ENCODE measurements at regions not wholly inside any gene's neighbourhood (a gene's known extent, or its start where the extent isn't known, plus 50 kb on each side); places are given as distances from the start of the nearest gene placed in this dataset.

DNA sequence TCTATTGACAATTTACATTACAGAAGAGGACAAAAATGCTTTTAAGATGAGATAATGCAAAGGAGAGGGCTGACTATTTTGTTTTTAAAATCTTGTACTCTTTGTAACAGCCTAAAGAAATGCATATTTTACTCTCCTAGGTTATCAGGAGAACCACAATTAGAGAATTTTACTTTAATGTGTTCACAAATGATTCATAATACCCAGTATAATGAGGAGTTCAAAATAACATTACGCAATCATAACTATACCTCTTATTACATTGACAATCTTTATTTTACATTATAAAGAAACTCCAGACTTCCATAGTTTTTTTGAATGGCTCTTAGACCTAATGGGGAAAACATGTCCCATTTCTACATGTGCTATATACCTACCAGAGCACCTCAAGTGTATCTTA, 1089.7 kb downstream of the PCDH17 start:
- no peaks in the 10 kb centered on the region for H3K4me1 ChIP-seq (ENCODE audit: control insufficient read depth, insufficient read depth, low read length)
- no peak overlapping the region for H3K27ac ChIP-seq (ENCODE audit: extremely low read depth, low read depth, low read length)
- H3K9me3 ChIP-seq (ENCODE audit: control insufficient read depth, insufficient read depth, low read depth, low read length), result no peaks in the 10 kb centered on the region
- TF ChIP-seq, protein P1, sequence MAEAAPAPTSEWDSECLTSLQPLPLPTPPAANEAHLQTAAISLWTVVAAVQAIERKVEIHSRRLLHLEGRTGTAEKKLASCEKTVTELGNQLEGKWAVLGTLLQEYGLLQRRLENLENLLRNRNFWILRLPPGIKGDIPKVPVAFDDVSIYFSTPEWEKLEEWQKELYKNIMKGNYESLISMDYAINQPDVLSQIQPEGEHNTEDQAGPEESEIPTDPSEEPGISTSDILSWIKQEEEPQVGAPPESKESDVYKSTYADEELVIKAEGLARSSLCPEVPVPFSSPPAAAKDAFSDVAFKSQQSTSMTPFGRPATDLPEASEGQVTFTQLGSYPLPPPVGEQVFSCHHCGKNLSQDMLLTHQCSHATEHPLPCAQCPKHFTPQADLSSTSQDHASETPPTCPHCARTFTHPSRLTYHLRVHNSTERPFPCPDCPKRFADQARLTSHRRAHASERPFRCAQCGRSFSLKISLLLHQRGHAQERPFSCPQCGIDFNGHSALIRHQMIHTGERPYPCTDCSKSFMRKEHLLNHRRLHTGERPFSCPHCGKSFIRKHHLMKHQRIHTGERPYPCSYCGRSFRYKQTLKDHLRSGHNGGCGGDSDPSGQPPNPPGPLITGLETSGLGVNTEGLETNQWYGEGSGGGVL (tag by site-specific recombination; IDR thresholded peaks at IDR 0.05), result no peak
- TF ChIP-seq ZSCAN30 (tag by site-specific recombination; IDR thresholded peaks at IDR 0.05), result no peak
- no peak for TF ChIP-seq ZNF133 (tag by site-specific recombination; IDR thresholded peaks at IDR 0.05)
- TF ChIP-seq, protein P2, sequence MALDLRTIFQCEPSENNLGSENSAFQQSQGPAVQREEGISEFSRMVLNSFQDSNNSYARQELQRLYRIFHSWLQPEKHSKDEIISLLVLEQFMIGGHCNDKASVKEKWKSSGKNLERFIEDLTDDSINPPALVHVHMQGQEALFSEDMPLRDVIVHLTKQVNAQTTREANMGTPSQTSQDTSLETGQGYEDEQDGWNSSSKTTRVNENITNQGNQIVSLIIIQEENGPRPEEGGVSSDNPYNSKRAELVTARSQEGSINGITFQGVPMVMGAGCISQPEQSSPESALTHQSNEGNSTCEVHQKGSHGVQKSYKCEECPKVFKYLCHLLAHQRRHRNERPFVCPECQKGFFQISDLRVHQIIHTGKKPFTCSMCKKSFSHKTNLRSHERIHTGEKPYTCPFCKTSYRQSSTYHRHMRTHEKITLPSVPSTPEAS (tag by site-specific recombination; IDR thresholded peaks at IDR 0.05), result no peak
- no peak for TF ChIP-seq ZNF266 (tag by site-specific recombination; IDR thresholded peaks at IDR 0.05; ENCODE audit: low read depth)
- TF ChIP-seq HOXA7 (CRISPR knock-in tag; IDR thresholded peaks at IDR 0.05; ENCODE audit: borderline replicate concordance), result no peak
- TF ChIP-seq REPIN1 (tag by site-specific recombination; IDR thresholded peaks at IDR 0.05; ENCODE audit: low read depth), result no peak
- TF ChIP-seq, protein P3, sequence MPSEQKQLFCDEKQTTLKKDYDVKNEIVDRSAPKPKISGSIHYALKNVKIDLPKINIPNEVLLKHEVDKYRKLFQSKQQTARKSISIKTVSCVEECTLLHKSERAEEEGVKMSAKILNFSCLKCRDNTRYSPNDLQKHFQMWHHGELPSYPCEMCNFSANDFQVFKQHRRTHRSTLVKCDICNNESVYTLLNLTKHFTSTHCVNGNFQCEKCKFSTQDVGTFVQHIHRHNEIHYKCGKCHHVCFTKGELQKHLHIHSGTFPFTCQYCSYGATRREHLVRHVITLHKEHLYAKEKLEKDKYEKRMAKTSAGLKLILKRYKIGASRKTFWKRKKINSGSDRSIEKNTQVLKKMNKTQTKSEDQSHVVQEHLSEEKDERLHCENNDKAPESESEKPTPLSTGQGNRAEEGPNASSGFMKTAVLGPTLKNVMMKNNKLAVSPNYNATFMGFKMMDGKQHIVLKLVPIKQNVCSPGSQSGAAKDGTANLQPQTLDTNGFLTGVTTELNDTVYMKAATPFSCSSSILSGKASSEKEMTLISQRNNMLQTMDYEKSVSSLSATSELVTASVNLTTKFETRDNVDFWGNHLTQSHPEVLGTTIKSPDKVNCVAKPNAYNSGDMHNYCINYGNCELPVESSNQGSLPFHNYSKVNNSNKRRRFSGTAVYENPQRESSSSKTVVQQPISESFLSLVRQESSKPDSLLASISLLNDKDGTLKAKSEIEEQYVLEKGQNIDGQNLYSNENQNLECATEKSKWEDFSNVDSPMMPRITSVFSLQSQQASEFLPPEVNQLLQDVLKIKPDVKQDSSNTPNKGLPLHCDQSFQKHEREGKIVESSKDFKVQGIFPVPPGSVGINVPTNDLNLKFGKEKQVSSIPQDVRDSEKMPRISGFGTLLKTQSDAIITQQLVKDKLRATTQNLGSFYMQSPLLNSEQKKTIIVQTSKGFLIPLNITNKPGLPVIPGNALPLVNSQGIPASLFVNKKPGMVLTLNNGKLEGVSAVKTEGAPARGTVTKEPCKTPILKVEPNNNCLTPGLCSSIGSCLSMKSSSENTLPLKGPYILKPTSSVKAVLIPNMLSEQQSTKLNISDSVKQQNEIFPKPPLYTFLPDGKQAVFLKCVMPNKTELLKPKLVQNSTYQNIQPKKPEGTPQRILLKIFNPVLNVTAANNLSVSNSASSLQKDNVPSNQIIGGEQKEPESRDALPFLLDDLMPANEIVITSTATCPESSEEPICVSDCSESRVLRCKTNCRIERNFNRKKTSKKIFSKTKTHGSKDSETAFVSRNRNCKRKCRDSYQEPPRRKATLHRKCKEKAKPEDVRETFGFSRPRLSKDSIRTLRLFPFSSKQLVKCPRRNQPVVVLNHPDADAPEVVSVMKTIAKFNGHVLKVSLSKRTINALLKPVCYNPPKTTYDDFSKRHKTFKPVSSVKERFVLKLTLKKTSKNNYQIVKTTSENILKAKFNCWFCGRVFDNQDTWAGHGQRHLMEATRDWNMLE (tag by site-specific recombination; conservative IDR thresholded peaks at IDR 0.05; ENCODE audit: low read depth), result no peak
- TF ChIP-seq, protein P4, sequence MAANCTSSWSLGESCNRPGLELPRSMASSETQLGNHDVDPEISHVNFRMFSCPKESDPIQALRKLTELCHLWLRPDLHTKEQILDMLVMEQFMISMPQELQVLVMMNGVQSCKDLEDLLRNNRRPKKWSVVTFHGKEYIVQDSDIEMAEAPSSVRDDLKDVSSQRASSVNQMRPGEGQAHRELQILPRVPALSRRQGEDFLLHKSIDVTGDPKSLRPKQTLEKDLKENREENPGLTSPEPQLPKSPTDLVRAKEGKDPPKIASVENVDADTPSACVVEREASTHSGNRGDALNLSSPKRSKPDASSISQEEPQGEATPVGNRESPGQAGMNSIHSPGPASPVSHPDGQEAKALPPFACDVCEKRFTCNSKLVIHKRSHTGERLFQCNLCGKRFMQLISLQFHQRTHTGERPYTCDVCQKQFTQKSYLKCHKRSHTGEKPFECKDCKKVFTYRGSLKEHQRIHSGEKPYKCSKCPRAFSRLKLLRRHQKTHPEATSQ (tag by site-specific recombination; IDR thresholded peaks at IDR 0.05), result no peak
- TF ChIP-seq, protein P5, sequence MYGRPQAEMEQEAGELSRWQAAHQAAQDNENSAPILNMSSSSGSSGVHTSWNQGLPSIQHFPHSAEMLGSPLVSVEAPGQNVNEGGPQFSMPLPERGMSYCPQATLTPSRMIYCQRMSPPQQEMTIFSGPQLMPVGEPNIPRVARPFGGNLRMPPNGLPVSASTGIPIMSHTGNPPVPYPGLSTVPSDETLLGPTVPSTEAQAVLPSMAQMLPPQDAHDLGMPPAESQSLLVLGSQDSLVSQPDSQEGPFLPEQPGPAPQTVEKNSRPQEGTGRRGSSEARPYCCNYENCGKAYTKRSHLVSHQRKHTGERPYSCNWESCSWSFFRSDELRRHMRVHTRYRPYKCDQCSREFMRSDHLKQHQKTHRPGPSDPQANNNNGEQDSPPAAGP (tag by site-specific recombination; IDR thresholded peaks at IDR 0.05), result no peak
- TF ChIP-seq, protein P6, sequence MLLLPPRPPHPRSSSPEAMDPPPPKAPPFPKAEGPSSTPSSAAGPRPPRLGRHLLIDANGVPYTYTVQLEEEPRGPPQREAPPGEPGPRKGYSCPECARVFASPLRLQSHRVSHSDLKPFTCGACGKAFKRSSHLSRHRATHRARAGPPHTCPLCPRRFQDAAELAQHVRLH (tag by site-specific recombination; IDR thresholded peaks at IDR 0.05), result no peak
- no peak for TF ChIP-seq ZNF221 (tag by site-specific recombination; IDR thresholded peaks at IDR 0.05; ENCODE audit: borderline replicate concordance)
- no peak for TF ChIP-seq ZNF146 (tag by site-specific recombination; IDR thresholded peaks at IDR 0.05)
- TF ChIP-seq ZNF707 (tag by site-specific recombination; IDR thresholded peaks at IDR 0.05), result no peak
- TF ChIP-seq ZNF211 (tag by site-specific recombination; IDR thresholded peaks at IDR 0.05; ENCODE audit: low read depth), result no peak
- TF ChIP-seq ZNF585B (tag by site-specific recombination; IDR thresholded peaks at IDR 0.05), result no peak
- TF ChIP-seq ZNF658 (tag by site-specific recombination; IDR thresholded peaks at IDR 0.05), result no peak
- no peak for TF ChIP-seq ZNF777 (tag by site-specific recombination; IDR thresholded peaks at IDR 0.05; ENCODE audit: borderline replicate concordance)
- TF ChIP-seq ZFP69B (tag by site-specific recombination; IDR thresholded peaks at IDR 0.05), result no peak
- TF ChIP-seq, protein P7, sequence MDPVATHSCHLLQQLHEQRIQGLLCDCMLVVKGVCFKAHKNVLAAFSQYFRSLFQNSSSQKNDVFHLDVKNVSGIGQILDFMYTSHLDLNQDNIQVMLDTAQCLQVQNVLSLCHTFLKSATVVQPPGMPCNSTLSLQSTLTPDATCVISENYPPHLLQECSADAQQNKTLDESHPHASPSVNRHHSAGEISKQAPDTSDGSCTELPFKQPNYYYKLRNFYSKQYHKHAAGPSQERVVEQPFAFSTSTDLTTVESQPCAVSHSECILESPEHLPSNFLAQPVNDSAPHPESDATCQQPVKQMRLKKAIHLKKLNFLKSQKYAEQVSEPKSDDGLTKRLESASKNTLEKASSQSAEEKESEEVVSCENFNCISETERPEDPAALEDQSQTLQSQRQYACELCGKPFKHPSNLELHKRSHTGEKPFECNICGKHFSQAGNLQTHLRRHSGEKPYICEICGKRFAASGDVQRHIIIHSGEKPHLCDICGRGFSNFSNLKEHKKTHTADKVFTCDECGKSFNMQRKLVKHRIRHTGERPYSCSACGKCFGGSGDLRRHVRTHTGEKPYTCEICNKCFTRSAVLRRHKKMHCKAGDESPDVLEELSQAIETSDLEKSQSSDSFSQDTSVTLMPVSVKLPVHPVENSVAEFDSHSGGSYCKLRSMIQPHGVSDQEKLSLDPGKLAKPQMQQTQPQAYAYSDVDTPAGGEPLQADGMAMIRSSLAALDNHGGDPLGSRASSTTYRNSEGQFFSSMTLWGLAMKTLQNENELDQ (tag by site-specific recombination; IDR thresholded peaks at IDR 0.05; ENCODE audit: low read depth), result no peak
- no peaks in the 10 kb centered on the region for H3K36me3 ChIP-seq (ENCODE audit: control insufficient read depth in 2 of 2, insufficient read depth in 1 of 2, low read length in 2 of 2)
- ChIA-PET POLR2A (no interaction called here), CTCF (interaction anchor here (0.6 kb wide), 1 partner anchor 671 kb away, joined by 3 read pairs; no protein-coding TSS in a partner anchor)
- no peak overlapping the region for H3K4me3 ChIP-seq (ENCODE audit: low read depth, low read length)

All from HEK293 (cell line).